B cell (primary cell): ENCODE measurements at regions not wholly inside any gene's neighbourhood (a gene's known extent, or its start where the extent isn't known, plus 50 kb on each side); places are given as distances from the start of the nearest gene placed in this dataset.
"Not testable (repeated sequence)": the region's sequence is repeated elsewhere in the genome, so short reads cannot be mapped to it uniquely, and the experiment has no call there.

Experiments used
- CTCF ChIP-seq: fragments of 200-600 bp; IDR thresholded peaks from one replicate; pipeline ENCODE4 v1.8.0; 2022; ENCODE audit warnings: antibody characterized with exemption, mild to moderate bottlenecking
- EZH2 ChIP-seq: IDR thresholded peaks from 2 replicates; pipeline ENCODE4 v1.6.1; 2012; ENCODE audit warnings: borderline replicate concordance, low read depth, mild to moderate bottlenecking, moderate library complexity, low read length; ENCODE audit not compliant: insufficient read depth, poor library complexity, severe bottlenecking

GRCh38 chr12:38183617-38184016, 133.0 kb upstream of the ALG10B start:
- TF ChIP-seq CTCF, EZH2: not testable (repeated sequence)
